NB4 (cell line): ENCODE measurements at regions not wholly inside any gene's neighbourhood (a gene's known extent, or its start where the extent isn't known, plus 50 kb on each side); places are given as distances from the start of the nearest gene placed in this dataset.
"Not testable (repeated sequence)": the region's sequence is repeated elsewhere in the genome, so short reads cannot be mapped to it uniquely, and the experiment has no call there.

Experiments used
- CTCF ChIP-seq: IDR thresholded peaks from one replicate; pipeline ENCODE4 v1.5.1; 2012; ENCODE audit warnings: low read depth, low read length
- MAX ChIP-seq: IDR thresholded peaks from 2 replicates; pipeline ENCODE4 v1.6.1; 2011; ENCODE audit warnings: low read depth, low read length
- MYC ChIP-seq: IDR thresholded peaks from 2 replicates; pipeline ENCODE4 v1.6.1; 2011; ENCODE audit warnings: low read depth, low read length
- POLR2A ChIP-seq: IDR thresholded peaks from 2 replicates; pipeline ENCODE4 v1.6.1; 2011; ENCODE audit warnings: mild to moderate bottlenecking; ENCODE audit not compliant: insufficient read length; ENCODE audit errors: extremely low read depth

- not testable (repeated sequence) for TF ChIP-seq CTCF, MAX, POLR2A, MYC
Measured at GRCh38 chr7:150158696-150159095, 164.5 kb upstream of the LRRC61 start.
